ENCODE measurements at regions not wholly inside any gene's neighbourhood (a gene's known extent, or its start where the extent isn't known, plus 50 kb on each side); places are given as distances from the start of the nearest gene placed in this dataset.

- Histone ChIP-seq H3K79me1 (ENCODE audit: low read depth, low read length) (no peaks in the 10 kb centered on the region), H2BK20ac (ENCODE audit: low read length) (no peak overlapping the region), H2AK5ac (ENCODE audit: low read depth, low read length) (no peak overlapping the region), H3K4me2 (ENCODE audit: insufficient read depth in 1 of 2, low read depth in 2 of 2, low read length in 2 of 2) (no peak overlapping the region), H3K9ac (replicated peaks in 1 of 4; ENCODE audit: extremely low read depth in 1 of 4, low read depth in 3 of 4, low read length in 3 of 4) (no peak overlapping the region), H4K91ac (replicated peaks; ENCODE audit: insufficient read length, low read length) (no peak overlapping the region), H3K23me2 (ENCODE audit: low read depth, low read length) (no peaks in the 10 kb centered on the region), H3K36me3 (ENCODE audit: control insufficient read depth in 2 of 4, insufficient read depth in 4 of 4, low read length in 3 of 4) (no peaks in the 10 kb centered on the region), H2BK120ac (replicated peaks; ENCODE audit: low read depth, low read length) (no peak overlapping the region), H2AFZ (ENCODE audit: low read length) (peak overlapping the region; percentile 75; the same call in 1 of the 2 replicates), H4K8ac (ENCODE audit: extremely low read depth, insufficient read depth, low read length) (no peak overlapping the region), H4K5ac (ENCODE audit: insufficient read length, low read depth, low read length) (no peak overlapping the region), H3K4ac (replicated peaks; ENCODE audit: insufficient read length, low read depth, low read length) (no peak overlapping the region), H2BK12ac (ENCODE audit: low read depth, low read length) (no peak overlapping the region), H3K27me3 (replicated peaks in 1 of 4; ENCODE audit: control insufficient read depth in 3 of 4, extremely low read depth in 1 of 4, insufficient read depth in 3 of 4, low read length in 3 of 4) (no peaks in the 10 kb centered on the region), H3K18ac (ENCODE audit: extremely low read depth, low read length) (no peak overlapping the region), H3K56ac (replicated peaks; ENCODE audit: insufficient read length, low read depth, low read length) (no peak overlapping the region), H3K4me3 (ENCODE audit: extremely low read depth in 1 of 4, insufficient read depth in 2 of 4, low read depth in 3 of 4, low read length in 4 of 4) (no peak overlapping the region), H3K9me3 (ENCODE audit: insufficient read depth in 2 of 2, low read depth in 1 of 2, low read length in 1 of 2) (no peaks in the 10 kb centered on the region), H4K20me1 (replicated peaks in 1 of 2; ENCODE audit: control insufficient read depth in 1 of 2, insufficient read depth in 2 of 2, low read length in 2 of 2) (no peaks in the 10 kb centered on the region), H3K23ac (ENCODE audit: insufficient read length) (no peak overlapping the region), H2BK15ac (ENCODE audit: low read length) (no peak overlapping the region), H3K79me2 (ENCODE audit: control insufficient read depth in 1 of 2, insufficient read depth in 2 of 2, low read length in 2 of 2) (no peaks in the 10 kb centered on the region), H3K4me1 (replicated peaks in 1 of 4; ENCODE audit: control insufficient read depth in 3 of 4, insufficient read depth in 4 of 4, low read length in 3 of 4) (no peaks in the 10 kb centered on the region), H3K14ac (ENCODE audit: insufficient read length) (no peak overlapping the region), H2BK5ac (ENCODE audit: low read depth, low read length) (no peak overlapping the region), H3K27ac (ENCODE audit: low read depth, low read length) (no peak overlapping the region)
- no peak for DNase-seq (ENCODE audit: low read depth in 1 of 2, low spot score in 2 of 2)
- FAIRE-seq, result no peak
- ChIA-PET CTCF (ENCODE audit: partially characterized antibody) (interaction anchor here (0.8 kb wide), 1 partner anchor 12 kb away, joined by 3 read pairs; no protein-coding TSS in a partner anchor), POLR2A (ENCODE audit: partially characterized antibody) (no interaction called here)
- WGBS, 2 experiments (ENCODE audit: extremely low coverage in 1 of 2, insufficient coverage in 1 of 2, insufficient read length in 1 of 2, insufficient replicate concordance in 2 of 2, low coverage in 1 of 2, low lambda C conversion rate in 2 of 2, missing lambda C conversion rate in 1 of 2), result 92% methylated on average over 3 of the region's 3 CpGs; no CpG with 5 or more reads in 1 of the 2 experiments
- TF ChIP-seq SIX5 (IDR thresholded peaks at IDR 0.05; ENCODE audit: low read depth, low read length), result no peak
- no peak for TF ChIP-seq SIRT6 (IDR thresholded peaks at IDR 0.05; ENCODE audit: low read length)
- no peak for TF ChIP-seq RFX5 (IDR thresholded peaks at IDR 0.05; ENCODE audit: borderline replicate concordance, low read depth, low read length)
- no peak for TF ChIP-seq BACH1 (IDR thresholded peaks at IDR 0.05; ENCODE audit: low read length)
- TF ChIP-seq SRF (IDR thresholded peaks at IDR 0.05; ENCODE audit: low read depth, low read length), result no peak
- no peak for TF ChIP-seq SAP30 (IDR thresholded peaks at IDR 0.05; ENCODE audit: insufficient read depth, insufficient replicate concordance, low read length)
- TF ChIP-seq BCL11A (IDR thresholded peaks at IDR 0.05; ENCODE audit: low read depth in 2 of 2, low read length in 2 of 2), result no peak
- no peak for TF ChIP-seq POU5F1 (IDR thresholded peaks at IDR 0.05; ENCODE audit: low read depth, low read length)
- no peak for TF ChIP-seq EZH2 (IDR thresholded peaks at IDR 0.05; ENCODE audit: low read depth, low read length, severe bottlenecking)
- TF ChIP-seq CBX8 (IDR thresholded peaks at IDR 0.05; ENCODE audit: borderline replicate concordance, low read depth, low read length), result no peak
- no peak for TF ChIP-seq TAF7 (optimal IDR thresholded peaks at IDR 0.05; ENCODE audit: borderline replicate concordance, low read depth, low read length)
- TF ChIP-seq JUN (IDR thresholded peaks at IDR 0.05; ENCODE audit: low read depth, low read length), result no peak
- no peak for TF ChIP-seq EGR1 (IDR thresholded peaks at IDR 0.05; ENCODE audit: borderline replicate concordance, low read depth, low read length)
- no peak for TF ChIP-seq PHF8 (conservative IDR thresholded peaks at IDR 0.05; ENCODE audit: low read depth, low read length)
- TF ChIP-seq ZNF274 (IDR thresholded peaks at IDR 0.05; ENCODE audit: borderline replicate concordance, extremely low read depth, low read length), result no peak
- TF ChIP-seq EP300 (IDR thresholded peaks at IDR 0.05; ENCODE audit: borderline replicate concordance in 1 of 2, low read depth in 2 of 2, low read length in 2 of 2), result no peak
Observed at GRCh38 chr13:67696775-67697174, 466.6 kb upstream of the PCDH9 start.

All from H1 (cell line).